ENCODE measurements at regions not wholly inside any gene's neighbourhood (a gene's known extent, or its start where the extent isn't known, plus 50 kb on each side); places are given as distances from the start of the nearest gene placed in this dataset.

GRCh38 chr10:91357497-91357896, 52.6 kb upstream of the HECTD2 start:
- DNase-seq (ENCODE audit: low spot score) (no peak), ATAC-seq (no peak), FAIRE-seq (no peak)
- WGBS (ENCODE audit: low lambda C conversion rate): 31% methylated on average over 3 of the region's 3 CpGs
- Histone ChIP-seq H3K27ac (ENCODE audit: extremely low read length, insufficient read depth, low read length) (no peak overlapping the region), H2AFZ (ENCODE audit: low read length) (no peak overlapping the region), H4K20me1 (ENCODE audit: insufficient read depth, low read length) (no peaks in the 10 kb centered on the region), H3K36me3 (replicated peaks in 1 of 2; ENCODE audit: control insufficient read depth in 1 of 2, insufficient read depth in 2 of 2, low read length in 2 of 2) (no peaks in the 10 kb centered on the region), H3K4me3 (replicated peaks in 1 of 3; ENCODE audit: insufficient read depth in 1 of 3, low read depth in 2 of 3, low read length in 3 of 3) (no peak overlapping the region), H3K9me3 (ENCODE audit: low read length) (no peaks in the 10 kb centered on the region), H3K9ac (ENCODE audit: insufficient read depth, low read depth, low read length) (no peak overlapping the region), H3K27me3 (ENCODE audit: control insufficient read depth in 1 of 2, insufficient read depth in 2 of 2, low read length in 2 of 2) (no peaks in the 10 kb centered on the region; a peak in 1 of 5 replicates), H3K4me2 (ENCODE audit: low read depth, low read length) (no peak overlapping the region), H3K79me2 (ENCODE audit: insufficient read depth, low read length) (no peaks in the 10 kb centered on the region), H3K4me1 (ENCODE audit: insufficient read depth, low read length) (no peaks in the 10 kb centered on the region)
- in situ Hi-C loops (cut with HindIII; ENCODE audit: extremely low pct_ligation_motif_present, low pct_unique_long_range_greater_than_20kb): no loop called here
- TF ChIP-seq NKX3-1 (CRISPR knock-in tag; IDR thresholded peaks at IDR 0.05) (no peak), CTCF (CRISPR knock-in tag; IDR thresholded peaks at IDR 0.05) (no peak), ZNF605 (CRISPR knock-in tag; IDR thresholded peaks at IDR 0.05) (no peak), ZNF460 (CRISPR knock-in tag; IDR thresholded peaks at IDR 0.05; ENCODE audit: borderline replicate concordance) (no peak), THAP7 (CRISPR knock-in tag; IDR thresholded peaks at IDR 0.05) (no peak), MBNL3 (CRISPR knock-in tag; conservative IDR thresholded peaks at IDR 0.05) (no peak)
- ChIA-PET POLR2A (no interaction called here), CTCF (ENCODE audit: low intra/inter-chr PET ratio, low total read pairs) (no interaction called here)
- BruUV-seq (replicated peaks): no TSS peak
- intact Hi-C loops (cut with micrococcal nuclease; ENCODE audit: unreplicated experiment): no loop called here

All from HepG2 (cell line).